Smooth muscle cell (in vitro differentiated cells): ENCODE measurements at regions not wholly inside any gene's neighbourhood (a gene's known extent, or its start where the extent isn't known, plus 50 kb on each side); places are given as distances from the start of the nearest gene placed in this dataset.

Experiments
- DNase-seq: peaks from one replicate; lab custom pipeline; 2025; ENCODE audit not compliant: unreplicated experiment; lab: John Stamatoyannopoulos, UW
- H2AFZ ChIP-seq: fragments of 200-600 bp; sonication (generic); 2 replicates; pipeline ENCODE4 v1.6.0; 2016; ENCODE audit warnings: antibody characterized with exemption, low read depth, mild to moderate bottlenecking
- H3F3A ChIP-seq: fragments of 200-600 bp; sonication (generic); 2 replicates; pipeline ENCODE4 v1.6.0; 2017; ENCODE audit warnings: antibody characterized with exemption, low read depth
- H3K27ac ChIP-seq: fragments of 200-600 bp; sonication (generic); 2 replicates; pipeline ENCODE4 v1.5.1; 2016; ENCODE audit warnings: low read depth, mild to moderate bottlenecking
- H3K27me3 ChIP-seq: fragments of 200-600 bp; sonication (generic); 2 replicates; pipeline ENCODE4 v1.6.1; 2016; ENCODE audit warnings: low read depth, mild to moderate bottlenecking
- H3K36me3 ChIP-seq: fragments of 200-600 bp; sonication (generic); 2 replicates; pipeline ENCODE4 v1.5.1; 2016; ENCODE audit warnings: low read depth
- H3K4me1 ChIP-seq: fragments of 200-600 bp; sonication (generic); 2 replicates; pipeline ENCODE4 v1.5.1; 2016; ENCODE audit warnings: low read depth
- H3K4me2 ChIP-seq: fragments of 200-600 bp; sonication (generic); 2 replicates; pipeline ENCODE4 v1.6.0; 2016; ENCODE audit warnings: mild to moderate bottlenecking
- H3K4me3 ChIP-seq: fragments of 200-600 bp; sonication (generic); 2 replicates; pipeline ENCODE4 v1.5.1; 2016; ENCODE audit warnings: mild to moderate bottlenecking
- H3K79me2 ChIP-seq: fragments of 200-600 bp; sonication (generic); 2 replicates; pipeline ENCODE4 v1.6.0; 2016; ENCODE audit warnings: low read depth, mild to moderate bottlenecking
- H3K9ac ChIP-seq: fragments of 200-600 bp; sonication (generic); 2 replicates; pipeline ENCODE4 v1.6.0; 2016; ENCODE audit warnings: low read depth
- H3K9me3 ChIP-seq: fragments of 200-600 bp; sonication (generic); replicated peaks from 2 replicates; pipeline ENCODE4 v1.5.1; 2016; ENCODE audit warnings: low read depth
- H4K20me1 ChIP-seq: fragments of 200-600 bp; sonication (generic); 2 replicates; pipeline ENCODE4 v1.6.0; 2016; ENCODE audit warnings: low read depth
- WGBS: methylation state at CpG from one replicate; pipeline ENCODE4 v1.1.7; 2016; ENCODE audit warnings: low lambda C conversion rate; 5-methylcytosine and 5-hydroxymethylcytosine counted together
- TF ChIP-seq, protein P1 (sequence below): fragments of 200-600 bp; sonication (generic); IDR thresholded peaks from 2 replicates; pipeline ENCODE4 v1.5.1; 2017; ENCODE audit warnings: borderline replicate concordance, mild to moderate bottlenecking, antibody characterized with exemption; ENCODE audit not compliant: insufficient read depth, poor library complexity, severe bottlenecking

GRCh38 chr13:112143046-112143752, 76.2 kb downstream of the SOX1 start:
- Histone ChIP-seq H4K20me1 (no peaks in the 10 kb centered on the region), H3K9ac (no peak overlapping the region), H3K79me2 (no peaks in the 10 kb centered on the region), H3K27me3 (no peaks in the 10 kb centered on the region), H3F3A (no peaks in the 10 kb centered on the region), H3K4me1 (no peaks in the 10 kb centered on the region), H3K9me3 (no peaks in the 10 kb centered on the region), H3K4me2 (no peak overlapping the region), H3K27ac (no peak overlapping the region), H3K36me3 (no peaks in the 10 kb centered on the region), H3K4me3 (no peak overlapping the region), H2AFZ (no peak overlapping the region)
- DNase-seq: no peak
- TF ChIP-seq, protein P1, sequence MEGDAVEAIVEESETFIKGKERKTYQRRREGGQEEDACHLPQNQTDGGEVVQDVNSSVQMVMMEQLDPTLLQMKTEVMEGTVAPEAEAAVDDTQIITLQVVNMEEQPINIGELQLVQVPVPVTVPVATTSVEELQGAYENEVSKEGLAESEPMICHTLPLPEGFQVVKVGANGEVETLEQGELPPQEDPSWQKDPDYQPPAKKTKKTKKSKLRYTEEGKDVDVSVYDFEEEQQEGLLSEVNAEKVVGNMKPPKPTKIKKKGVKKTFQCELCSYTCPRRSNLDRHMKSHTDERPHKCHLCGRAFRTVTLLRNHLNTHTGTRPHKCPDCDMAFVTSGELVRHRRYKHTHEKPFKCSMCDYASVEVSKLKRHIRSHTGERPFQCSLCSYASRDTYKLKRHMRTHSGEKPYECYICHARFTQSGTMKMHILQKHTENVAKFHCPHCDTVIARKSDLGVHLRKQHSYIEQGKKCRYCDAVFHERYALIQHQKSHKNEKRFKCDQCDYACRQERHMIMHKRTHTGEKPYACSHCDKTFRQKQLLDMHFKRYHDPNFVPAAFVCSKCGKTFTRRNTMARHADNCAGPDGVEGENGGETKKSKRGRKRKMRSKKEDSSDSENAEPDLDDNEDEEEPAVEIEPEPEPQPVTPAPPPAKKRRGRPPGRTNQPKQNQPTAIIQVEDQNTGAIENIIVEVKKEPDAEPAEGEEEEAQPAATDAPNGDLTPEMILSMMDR: no peak
- 89% methylated on average over 15 of the region's 15 CpGs for WGBS

- WGBS: 84% methylated on average over 16 of the region's 16 CpGs
- no peaks in the 10 kb centered on the region for H3K36me3 ChIP-seq
- no peak overlapping the region for H3K9ac ChIP-seq
- no peak overlapping the region for H2AFZ ChIP-seq
- no peak overlapping the region for H3K27ac ChIP-seq
- H3F3A ChIP-seq: no peaks in the 10 kb centered on the region
- H3K4me3 ChIP-seq: no peak overlapping the region
- TF ChIP-seq, protein P1: no peak
- H3K9me3 ChIP-seq: no peaks in the 10 kb centered on the region
- no peaks in the 10 kb centered on the region for H3K27me3 ChIP-seq
- H3K4me2 ChIP-seq: no peak overlapping the region
- no peaks in the 10 kb centered on the region for H3K4me1 ChIP-seq
- H3K79me2 ChIP-seq: no peaks in the 10 kb centered on the region
- no peaks in the 10 kb centered on the region for H4K20me1 ChIP-seq
- no peak for DNase-seq
Measured at GRCh38 chr13:112143753-112144615, 77.0 kb downstream of the SOX1 start.

DNA sequence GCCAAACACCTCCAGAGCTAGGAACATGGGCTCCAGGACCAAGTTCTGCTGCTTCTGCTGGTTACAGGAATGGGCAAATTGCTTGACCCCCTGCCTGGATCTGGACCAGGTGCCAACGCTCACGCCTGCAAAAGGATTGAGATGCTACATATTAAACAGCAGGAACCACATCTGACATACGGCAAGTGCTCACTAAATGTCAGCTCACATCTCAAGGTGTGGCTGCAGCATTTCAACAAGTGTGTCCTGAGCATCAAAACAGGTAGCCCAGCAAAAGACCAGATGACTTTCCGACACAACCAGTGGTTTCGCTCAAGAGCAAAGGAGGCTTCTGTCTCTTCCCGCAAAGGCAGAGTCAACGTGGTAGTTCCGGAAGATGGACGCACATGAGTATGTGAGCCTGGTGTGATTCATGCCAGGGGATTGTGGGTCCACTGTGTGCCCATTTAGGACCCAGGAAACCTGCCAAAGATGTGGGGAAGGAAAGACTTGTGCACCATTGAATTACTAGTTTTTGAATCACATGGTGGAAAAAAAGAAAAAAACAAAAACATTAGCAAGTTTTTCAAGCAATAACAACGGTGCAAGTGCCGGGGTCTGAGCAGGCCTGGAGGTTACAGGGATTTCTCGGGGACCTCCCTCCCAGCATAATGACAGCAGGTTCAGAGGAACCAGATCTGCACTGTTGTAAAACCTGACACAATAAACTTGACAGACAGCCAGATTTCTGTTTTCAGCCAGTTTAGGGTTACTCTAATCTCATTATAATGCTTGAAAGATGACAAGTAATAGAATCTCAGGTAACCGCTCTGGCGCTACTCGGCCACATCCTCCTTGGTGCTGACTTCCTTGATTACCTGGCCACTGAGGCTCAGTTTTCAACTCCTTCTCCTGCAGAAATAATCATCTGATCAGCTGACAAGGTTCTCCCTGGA, 77.9 kb downstream of the SOX1 start:
- Histone ChIP-seq H2AFZ (no peak overlapping the region), H3K27ac (no peak overlapping the region), H3F3A (no peaks in the 10 kb centered on the region), H3K9ac (no peak overlapping the region), H3K79me2 (no peaks in the 10 kb centered on the region), H3K4me1 (no peaks in the 10 kb centered on the region), H3K9me3 (no peaks in the 10 kb centered on the region), H3K4me3 (no peak overlapping the region), H3K27me3 (no peaks in the 10 kb centered on the region), H3K36me3 (no peaks in the 10 kb centered on the region), H4K20me1 (no peaks in the 10 kb centered on the region), H3K4me2 (no peak overlapping the region)
- WGBS: 84% methylated on average over 15 of the region's 15 CpGs
- TF ChIP-seq, protein P1: no peak
- DNase-seq: no peak
